ENCODE measurements at regions not wholly inside any gene's neighbourhood (a gene's known extent, or its start where the extent isn't known, plus 50 kb on each side); places are given as distances from the start of the nearest gene placed in this dataset.
A peak's percentile ranks its signal among the peaks of the same experiment; 100 is the strongest.

- no peaks in the 10 kb centered on the region for H3K27me3 ChIP-seq (ENCODE audit: control insufficient read depth, insufficient read depth, low read length)
- H3K4me3 ChIP-seq (ENCODE audit: low read length): no peak overlapping the region
- no peak for DNase-seq
- 78% methylated on average over 2 of the region's 2 CpGs for WGBS (ENCODE audit: insufficient coverage)
- H3K36me3 ChIP-seq (ENCODE audit: control insufficient read depth, insufficient read depth, low read length): no peaks in the 10 kb centered on the region
- no peak overlapping the region for H3K27ac ChIP-seq (ENCODE audit: low read length)
- H3K9me3 ChIP-seq (replicated peaks; ENCODE audit: control insufficient read depth, low read depth, low read length): no peaks in the 10 kb centered on the region
- H3K4me1 ChIP-seq (ENCODE audit: control insufficient read depth, insufficient read depth, low read length): no peaks in the 10 kb centered on the region
Measured at GRCh38 chr2:123209202-123209601, 815.9 kb upstream of the CNTNAP5 start.

GRCh38 chr2:123211181-123211580 lies 813.9 kb upstream of the CNTNAP5 start:
- Histone ChIP-seq H3K27me3 (ENCODE audit: control insufficient read depth, insufficient read depth, low read length) (no peaks in the 10 kb centered on the region), H3K9me3 (replicated peaks; ENCODE audit: control insufficient read depth, low read depth, low read length) (no peaks in the 10 kb centered on the region), H3K4me1 (ENCODE audit: control insufficient read depth, insufficient read depth, low read length) (no peaks in the 10 kb centered on the region), H3K36me3 (ENCODE audit: control insufficient read depth, insufficient read depth, low read length) (no peaks in the 10 kb centered on the region), H3K4me3 (ENCODE audit: low read length) (no peak overlapping the region), H3K27ac (ENCODE audit: low read length) (no peak overlapping the region)
- DNase-seq: no peak

- no peak for DNase-seq
- H3K36me3 ChIP-seq (ENCODE audit: control insufficient read depth, insufficient read depth, low read length): no peaks in the 10 kb centered on the region
- H3K4me3 ChIP-seq (ENCODE audit: low read length): no peak overlapping the region
- H3K27ac ChIP-seq (ENCODE audit: low read length): no peak overlapping the region
- H3K4me1 ChIP-seq (ENCODE audit: control insufficient read depth, insufficient read depth, low read length): no peaks in the 10 kb centered on the region
- H3K27me3 ChIP-seq (ENCODE audit: control insufficient read depth, insufficient read depth, low read length): no peaks in the 10 kb centered on the region
- H3K9me3 ChIP-seq (replicated peaks; ENCODE audit: control insufficient read depth, low read depth, low read length): no peaks in the 10 kb centered on the region
- WGBS (ENCODE audit: insufficient coverage): no CpG with 5 or more reads among the region's 3 CpGs
Measured at GRCh38 chr2:123245156-123245555, 779.9 kb upstream of the CNTNAP5 start.

GRCh38 chr2:123258877-123259539 lies 766.1 kb upstream of the CNTNAP5 start:
- Histone ChIP-seq H3K27me3 (ENCODE audit: control insufficient read depth, insufficient read depth, low read length) (no peaks in the 10 kb centered on the region), H3K4me3 (ENCODE audit: low read length) (no peak overlapping the region)
- no CpG with 5 or more reads among the region's 4 CpGs for WGBS (ENCODE audit: insufficient coverage)

GRCh38 chr2:123262856-123263255 lies 762.2 kb upstream of the CNTNAP5 start:
- no peaks in the 10 kb centered on the region for H3K9me3 ChIP-seq (replicated peaks; ENCODE audit: control insufficient read depth, low read depth, low read length)
- no peak overlapping the region for H3K4me3 ChIP-seq (ENCODE audit: low read length)
- no peak overlapping the region for H3K27ac ChIP-seq (ENCODE audit: low read length)
- DNase-seq: no peak
- H3K4me1 ChIP-seq (ENCODE audit: control insufficient read depth, insufficient read depth, low read length): no peaks in the 10 kb centered on the region
- no peaks in the 10 kb centered on the region for H3K36me3 ChIP-seq (ENCODE audit: control insufficient read depth, insufficient read depth, low read length)
- no CpG with 5 or more reads among the region's 4 CpGs for WGBS (ENCODE audit: insufficient coverage)
- H3K27me3 ChIP-seq (ENCODE audit: control insufficient read depth, insufficient read depth, low read length): no peaks in the 10 kb centered on the region

More at GRCh38 chr2:123258877-123259539, 766.1 kb upstream of the CNTNAP5 start:
- no peaks in the 10 kb centered on the region for H3K9me3 ChIP-seq (replicated peaks; ENCODE audit: control insufficient read depth, low read depth, low read length)
- H3K36me3 ChIP-seq (ENCODE audit: control insufficient read depth, insufficient read depth, low read length): no peaks in the 10 kb centered on the region
- H3K4me1 ChIP-seq (ENCODE audit: control insufficient read depth, insufficient read depth, low read length): no peaks in the 10 kb centered on the region
- no peak for DNase-seq
- no peak overlapping the region for H3K27ac ChIP-seq (ENCODE audit: low read length)

GRCh38 chr2:123283431-123283830 lies 741.7 kb upstream of the CNTNAP5 start:
- H3K4me3 ChIP-seq (ENCODE audit: low read length): no peak overlapping the region
- H3K9me3 ChIP-seq (replicated peaks; ENCODE audit: control insufficient read depth, low read depth, low read length): no peaks in the 10 kb centered on the region
- no peaks in the 10 kb centered on the region for H3K4me1 ChIP-seq (ENCODE audit: control insufficient read depth, insufficient read depth, low read length)
- no peaks in the 10 kb centered on the region for H3K36me3 ChIP-seq (ENCODE audit: control insufficient read depth, insufficient read depth, low read length)
- DNase-seq: no peak
- no peak overlapping the region for H3K27ac ChIP-seq (ENCODE audit: low read length)
- H3K27me3 ChIP-seq (ENCODE audit: control insufficient read depth, insufficient read depth, low read length): no peaks in the 10 kb centered on the region
- no CpG with 5 or more reads among the region's 2 CpGs for WGBS (ENCODE audit: insufficient coverage)

GRCh38 chr2:123303731-123304130 lies 721.4 kb upstream of the CNTNAP5 start:
- no peak overlapping the region for H3K4me3 ChIP-seq (ENCODE audit: low read length)
- H3K4me1 ChIP-seq (ENCODE audit: control insufficient read depth, insufficient read depth, low read length): no peaks in the 10 kb centered on the region
- H3K9me3 ChIP-seq (replicated peaks; ENCODE audit: control insufficient read depth, low read depth, low read length): no peaks in the 10 kb centered on the region
- peak; percentile 42 for DNase-seq
- no CpG with 5 or more reads among the region's 1 CpG for WGBS (ENCODE audit: insufficient coverage)
- H3K27me3 ChIP-seq (ENCODE audit: control insufficient read depth, insufficient read depth, low read length): no peaks in the 10 kb centered on the region
- H3K27ac ChIP-seq (ENCODE audit: low read length): no peak overlapping the region
- H3K36me3 ChIP-seq (ENCODE audit: control insufficient read depth, insufficient read depth, low read length): no peaks in the 10 kb centered on the region
